ENCODE measurements at regions not wholly inside any gene's neighbourhood (a gene's known extent, or its start where the extent isn't known, plus 50 kb on each side); places are given as distances from the start of the nearest gene placed in this dataset.

GRCh38 chr21:36566644-36567043 is 86.7 kb upstream of the CLDN14 start:
- no peak for TF ChIP-seq CTCF (IDR thresholded peaks at IDR 0.05 in 4 of 5, conservative IDR thresholded peaks at IDR 0.05 in 1 of 5)
- TF ChIP-seq POLR2A (IDR thresholded peaks at IDR 0.05), result no peak
